HG03280 (cell line): ENCODE measurements at regions not wholly inside any gene's neighbourhood (a gene's known extent, or its start where the extent isn't known, plus 50 kb on each side); places are given as distances from the start of the nearest gene placed in this dataset.

ENCODE experiments used
- ATAC-seq: cut with Tn5 transposase; IDR thresholded peaks from one replicate; pipeline ENCODE4 v1.9.1; 2021; ENCODE audit warnings: mild to moderate bottlenecking, moderate library complexity; ENCODE audit not compliant: unreplicated experiment

GRCh38 chr2:6789559-6790138, 76.1 kb downstream of the CMPK2 start:
- no peak for ATAC-seq

GRCh38 chr2:6791682-6792081, 74.0 kb downstream of the CMPK2 start:
- ATAC-seq = no peak

- no peak for ATAC-seq
These were observed 72.8 kb downstream of the CMPK2 start for GRCh38 chr2:6792883-6793282.

- ATAC-seq = no peak
These were observed 72.3 kb downstream of the CMPK2 start for GRCh38 chr2:6793371-6793770.

- no peak for ATAC-seq
These were observed 71.8 kb downstream of the CMPK2 start for GRCh38 chr2:6793913-6794312.

GRCh38 chr2:6794448-6794847, 71.3 kb downstream of the CMPK2 start:
- no peak for ATAC-seq
